Stimulated activated CD8-positive, alpha-beta memory T cell treated with anti-CD3 and anti-CD28 coated beads, Interleukin-7, amount 100 ng/mL, for 48 hours (primary cell): ENCODE measurements at regions not wholly inside any gene's neighbourhood (a gene's known extent, or its start where the extent isn't known, plus 50 kb on each side); places are given as distances from the start of the nearest gene placed in this dataset.

Experiments
- DNase-seq, 2 donors: peaks; one replicate each; pipeline ENCODE4 v3.0.0-alpha.2; 2020; ENCODE audit warnings: low read depth in 1 of 2; ENCODE audit errors: extremely low read depth in 1 of 2

DNA sequence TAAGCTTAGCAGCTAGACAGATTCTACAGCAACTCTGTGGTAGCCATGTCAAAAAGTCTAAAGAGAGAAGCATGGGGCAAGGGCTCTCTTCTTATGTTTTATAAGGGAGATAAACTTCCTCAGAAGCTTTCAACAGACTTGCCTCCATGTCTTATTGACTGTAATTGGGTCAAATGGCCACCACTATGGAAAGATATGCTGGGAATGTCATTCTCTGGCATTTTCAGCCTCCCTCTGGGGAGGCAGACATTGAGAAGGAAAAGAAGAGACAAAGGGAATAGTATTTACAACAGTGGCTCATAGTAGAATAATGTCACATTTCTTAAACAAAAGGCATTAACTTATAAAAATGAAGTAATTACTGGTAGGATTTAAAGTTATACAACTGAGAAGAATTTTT lies 1964.5 kb upstream of the PIK3C3 start:
- DNase-seq: no peak

DNA sequence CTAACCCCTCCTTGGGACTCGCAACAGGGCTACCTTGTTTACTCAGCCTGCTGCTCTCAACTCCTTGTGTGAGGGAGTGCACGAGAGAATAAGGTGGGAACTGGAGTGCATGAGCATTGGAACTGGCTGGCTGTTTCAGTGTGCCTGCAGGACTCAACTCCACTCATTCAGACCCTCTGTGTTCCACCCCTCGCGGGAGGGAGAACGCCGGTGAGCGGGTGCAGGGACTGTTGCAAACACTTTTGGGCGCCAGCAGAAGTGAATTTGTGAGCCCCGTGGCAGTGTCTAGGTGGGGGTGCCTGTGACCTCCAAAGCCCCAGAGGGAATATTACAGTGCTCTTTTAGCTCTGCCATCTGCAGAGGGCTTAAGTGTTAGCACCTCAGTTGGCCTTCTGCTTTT lies 1978.3 kb upstream of the PIK3C3 start:
- no peak for DNase-seq

DNA sequence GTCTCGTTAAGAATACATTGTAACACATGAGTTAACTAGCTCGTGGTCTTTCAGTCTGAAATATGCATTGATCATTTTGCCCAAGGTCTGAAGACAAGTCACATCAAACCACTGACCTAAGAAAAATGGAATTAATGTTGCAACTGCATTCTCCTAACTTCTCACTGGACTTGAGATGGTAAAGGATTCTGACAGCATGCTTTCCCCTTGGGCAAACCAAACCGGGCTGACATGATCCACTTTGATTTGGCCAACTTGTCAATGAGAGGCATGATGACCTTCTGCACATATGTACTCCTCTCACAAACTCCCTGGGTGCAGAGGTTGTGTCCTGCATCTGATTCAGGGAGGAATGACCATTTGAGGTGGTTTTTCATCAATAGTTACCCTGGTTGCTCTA lies 1982.5 kb upstream of the PIK3C3 start:
- DNase-seq: no peak

DNA sequence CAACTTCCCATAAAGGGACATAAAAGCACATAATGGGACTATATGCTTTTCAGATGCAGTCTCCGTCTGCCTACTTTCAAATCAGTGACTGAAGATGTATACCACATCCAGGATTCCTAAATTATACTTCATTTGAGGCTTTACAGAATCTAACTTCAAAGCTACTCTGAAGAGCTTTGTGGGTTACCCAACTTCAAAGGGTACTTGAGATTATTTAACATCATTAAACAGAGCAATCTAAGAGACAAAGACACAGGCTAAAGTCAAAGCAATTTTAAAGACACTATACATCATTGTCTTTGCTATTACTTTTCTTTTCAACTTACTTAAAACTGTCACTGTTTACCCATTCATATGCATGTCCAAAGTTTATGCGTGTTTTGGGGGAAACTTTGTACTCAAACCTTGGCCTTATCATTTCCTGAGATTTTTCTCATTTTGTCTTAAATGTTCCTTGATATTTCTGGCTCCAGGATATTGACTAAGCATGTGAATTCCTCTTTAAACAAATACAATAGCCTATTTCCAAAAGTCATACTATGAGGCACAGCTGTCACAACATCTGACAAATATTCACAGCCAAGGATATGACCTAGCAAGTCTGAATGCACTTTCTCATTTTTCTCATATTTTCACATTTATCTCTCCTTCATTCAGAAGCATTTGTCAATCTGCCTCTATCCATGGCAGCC lies 1985.1 kb upstream of the PIK3C3 start:
- no peak for DNase-seq

- no peak for DNase-seq
Measured at GRCh38 chr18:39966275-39966674, 1988.8 kb upstream of the PIK3C3 start.

- DNase-seq: no peak
Measured at GRCh38 chr18:39962546-39962945, 1992.5 kb upstream of the PIK3C3 start.

DNA sequence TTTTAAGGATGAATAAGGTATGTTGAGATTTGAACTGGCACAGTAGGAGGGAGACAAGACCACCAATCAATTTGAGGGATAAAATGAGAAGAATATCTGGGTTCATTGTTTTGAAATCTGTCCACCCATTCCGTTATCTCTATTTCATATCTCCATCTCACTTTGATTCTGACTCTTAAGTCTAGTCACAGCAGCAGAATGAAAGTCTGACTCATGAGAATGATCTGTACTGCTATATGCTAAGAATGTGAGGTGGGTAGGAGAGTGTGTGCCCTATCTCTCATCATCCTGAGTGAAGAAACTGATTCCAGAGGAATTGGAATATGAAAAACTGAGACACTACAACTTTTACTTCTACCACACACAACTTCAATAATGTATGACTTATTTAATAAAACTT lies 1994.5 kb upstream of the PIK3C3 start:
- no peak for DNase-seq

DNA sequence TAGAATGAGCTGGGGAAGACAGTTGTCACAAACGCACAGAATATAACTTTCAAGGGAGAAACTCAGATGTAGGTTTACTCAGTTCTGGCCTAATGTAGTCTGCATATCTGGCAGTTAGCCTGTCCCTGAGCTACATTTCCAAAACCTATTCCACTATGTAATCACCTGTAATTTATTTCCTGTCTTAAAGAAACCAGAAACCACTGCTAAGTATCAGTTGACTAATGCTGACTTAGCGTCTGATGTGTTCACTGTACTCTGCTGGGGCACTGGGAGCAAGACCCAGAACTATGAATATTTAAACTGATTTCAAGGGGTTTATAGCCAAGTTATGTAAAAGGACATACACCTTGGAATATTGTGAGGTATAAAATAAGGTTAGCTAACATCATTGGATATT lies 1995.2 kb upstream of the PIK3C3 start:
- no peak for DNase-seq

DNA sequence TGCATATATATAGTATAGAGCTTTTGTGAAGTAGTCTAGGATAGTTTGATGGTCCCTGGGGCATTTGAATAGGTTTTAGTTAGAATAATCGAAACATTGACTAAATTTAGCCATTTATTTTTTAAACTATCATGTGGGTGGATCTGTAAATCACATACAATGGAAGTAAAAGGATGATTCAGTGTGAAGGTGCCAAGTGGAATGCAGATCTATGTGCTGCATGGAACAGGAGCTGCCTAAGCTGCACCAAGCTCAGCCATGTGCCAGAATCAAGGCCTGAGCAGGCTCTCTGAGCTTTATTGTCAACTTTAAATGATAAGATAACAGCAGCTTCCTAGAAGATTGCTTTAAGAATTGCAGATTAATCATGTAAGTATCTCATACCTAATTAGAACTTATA lies 1996.2 kb upstream of the PIK3C3 start:
- DNase-seq: no peak

DNA sequence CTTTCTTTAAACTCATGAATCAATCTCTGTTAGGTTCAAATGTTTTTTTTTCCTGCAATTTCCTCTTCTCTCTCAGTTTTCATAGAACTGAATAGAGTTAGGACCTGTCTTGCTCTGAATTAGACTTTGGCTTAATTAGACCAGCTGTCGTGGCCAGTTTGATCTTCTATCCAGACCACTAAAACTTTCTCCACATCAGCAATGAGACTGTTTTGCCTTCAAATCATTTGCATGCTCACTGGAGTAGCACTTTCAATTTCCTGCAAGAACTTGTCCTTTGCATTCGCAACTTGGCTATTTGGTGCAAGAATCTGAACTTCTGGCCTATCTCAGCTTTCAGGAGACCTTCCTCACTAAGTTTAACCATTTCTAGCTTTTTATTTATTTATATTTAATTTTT lies 2002.2 kb upstream of the PIK3C3 start:
- DNase-seq: no peak

GRCh38 chr18:39951142-39951720 lies 2003.8 kb upstream of the PIK3C3 start:
- no peak for DNase-seq

- no peak for DNase-seq
Measured at GRCh38 chr18:39946623-39947061, 2008.4 kb upstream of the PIK3C3 start.

- DNase-seq: no peak
Measured at GRCh38 chr18:39945076-39945475, 2010.0 kb upstream of the PIK3C3 start.

DNA sequence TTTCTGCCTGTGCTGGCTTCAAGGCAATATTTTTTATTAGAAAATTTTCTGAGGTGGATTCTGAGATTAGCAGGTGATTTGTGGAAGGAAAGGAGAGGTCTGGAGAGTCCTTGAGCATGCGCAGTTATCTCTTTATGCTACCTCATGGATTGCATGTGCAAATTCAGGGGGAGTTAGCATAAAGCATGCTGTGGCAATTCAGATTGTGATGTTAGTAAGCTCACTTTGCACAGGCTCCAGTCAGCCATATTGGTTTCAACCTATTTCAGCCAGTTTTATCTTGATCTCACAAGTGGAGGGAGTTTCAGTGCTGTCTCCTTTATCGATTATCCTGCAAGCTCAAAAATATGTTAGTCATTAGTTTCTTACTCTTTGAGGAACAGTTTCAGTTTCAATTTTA lies 2012.3 kb upstream of the PIK3C3 start:
- DNase-seq: no peak

- no peak for DNase-seq
Measured at GRCh38 chr18:39938676-39939608, 2016.1 kb upstream of the PIK3C3 start.

DNA sequence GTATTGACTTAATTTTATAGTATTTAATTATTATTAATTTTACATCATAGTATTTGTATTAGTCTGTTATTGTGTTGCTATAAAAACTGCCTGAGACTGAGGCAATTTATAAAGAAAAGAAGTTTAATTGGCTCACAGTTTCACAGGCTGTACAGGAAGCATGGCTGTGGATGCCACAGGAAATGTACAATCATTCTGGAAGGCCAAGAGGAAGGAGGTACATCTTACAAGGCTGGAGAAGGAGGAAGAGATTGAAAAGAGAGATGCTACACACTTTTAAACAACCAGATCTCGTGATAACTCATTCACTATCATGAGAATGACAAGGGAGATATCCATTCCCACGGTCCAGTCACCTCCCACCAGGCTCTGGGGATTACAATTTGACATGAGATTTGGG lies 2019.4 kb upstream of the PIK3C3 start:
- DNase-seq: no peak

DNA sequence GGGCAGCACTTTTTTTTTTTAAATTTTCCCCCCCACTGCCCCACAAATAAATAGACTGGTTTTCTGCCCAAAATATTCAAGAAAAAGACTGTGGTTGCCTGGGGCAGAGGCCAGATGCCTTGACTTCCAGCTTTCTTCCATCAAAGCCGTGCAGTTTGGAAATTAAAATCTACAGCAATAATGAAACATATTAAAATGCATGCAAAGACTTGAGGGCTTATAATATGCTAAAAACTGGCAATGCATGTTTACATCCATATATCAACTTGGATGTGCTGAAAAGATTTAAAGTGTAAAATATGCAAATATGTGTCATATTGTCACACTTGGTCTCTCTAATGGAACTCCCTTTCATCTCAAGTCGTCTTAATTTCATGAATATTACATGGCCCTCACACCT lies 2036.2 kb upstream of the PIK3C3 start:
- DNase-seq: no peak

DNA sequence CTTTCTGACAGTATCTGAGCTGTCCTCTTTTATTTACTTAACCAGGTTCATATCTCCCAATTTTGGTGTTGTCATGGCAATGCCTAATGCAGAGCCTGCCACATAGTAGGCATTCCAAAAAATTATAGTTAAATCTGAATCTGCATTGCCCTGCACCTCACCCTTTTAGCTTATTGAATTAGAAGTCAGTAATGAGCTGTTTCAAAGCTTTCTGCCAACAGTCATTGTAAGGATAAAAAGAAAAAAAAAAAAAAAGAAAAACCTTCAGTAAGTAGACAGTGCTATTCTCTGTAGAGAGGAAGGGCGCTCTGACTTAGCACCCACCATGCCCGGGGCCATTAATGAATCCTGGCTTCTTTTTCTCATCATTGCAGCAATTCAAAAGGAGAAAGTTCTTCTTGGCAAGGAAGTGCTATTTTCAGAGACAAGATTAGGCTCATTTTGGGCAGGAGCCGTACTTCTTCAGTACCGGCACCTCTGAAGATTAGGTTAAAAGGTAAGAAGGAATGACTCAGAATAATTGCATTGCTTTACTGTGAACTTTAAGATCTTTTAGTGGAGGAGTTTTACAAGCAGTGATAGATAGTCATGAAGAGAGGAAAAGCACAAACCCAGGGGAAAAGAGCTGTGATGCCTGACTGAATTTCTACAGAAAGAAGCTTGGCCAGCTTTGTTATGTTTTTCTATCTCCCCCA lies 2041.2 kb upstream of the PIK3C3 start:
- DNase-seq: no peak

DNA sequence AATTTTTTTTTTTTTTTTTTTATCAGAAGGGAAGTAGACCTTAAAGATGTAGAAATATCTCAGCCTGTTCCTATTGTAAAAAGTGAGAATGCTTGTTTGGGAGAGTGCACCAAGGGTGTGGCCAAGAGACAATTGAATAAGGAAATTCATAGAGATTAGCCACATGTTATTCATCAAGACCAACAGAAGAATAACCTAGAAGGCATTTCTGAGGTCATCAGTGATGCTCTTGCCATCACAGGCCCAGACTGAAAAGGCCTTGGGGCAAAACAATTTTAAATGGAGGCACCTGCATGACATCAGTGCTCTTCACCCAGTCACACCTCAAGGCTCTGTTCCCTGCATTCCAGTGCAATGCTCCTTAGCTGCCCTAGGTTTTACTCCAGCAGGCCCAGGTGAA lies 2043.3 kb upstream of the PIK3C3 start:
- no peak for DNase-seq

DNA sequence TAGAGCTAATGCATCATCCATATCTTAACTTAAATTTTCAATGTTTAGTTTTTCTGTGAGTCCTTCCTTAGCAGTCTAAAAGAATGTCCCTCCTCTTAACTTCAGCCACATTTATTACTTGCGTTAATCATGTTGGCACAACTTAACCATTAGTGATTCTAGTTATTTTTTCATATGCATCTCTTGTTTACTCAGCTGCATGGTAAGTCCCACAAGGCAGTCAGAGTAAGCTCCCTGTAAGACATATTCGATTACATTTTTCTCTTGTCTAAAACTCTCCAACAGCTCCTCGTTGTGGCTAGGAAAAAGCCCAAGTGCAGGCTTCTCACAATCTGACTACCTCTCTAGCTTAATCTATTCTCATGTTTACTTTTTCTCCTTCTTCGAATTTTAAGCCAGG lies 2045.3 kb upstream of the PIK3C3 start:
- DNase-seq: no peak

- DNase-seq: no peak
Measured at GRCh38 chr18:39886136-39886535, 2068.9 kb upstream of the PIK3C3 start.
